GM12873 (cell line): ENCODE measurements at regions not wholly inside any gene's neighbourhood (a gene's known extent, or its start where the extent isn't known, plus 50 kb on each side); places are given as distances from the start of the nearest gene placed in this dataset.

Source experiments
- TF ChIP-seq, protein P1 (sequence below): IDR thresholded peaks from 2 replicates; pipeline ENCODE4 v1.5.1; 2012; ENCODE audit warnings: low read depth, mild to moderate bottlenecking, moderate library complexity, low read length, control low read depth; ENCODE audit not compliant: insufficient read depth; ENCODE audit errors: missing control alignments

DNA sequence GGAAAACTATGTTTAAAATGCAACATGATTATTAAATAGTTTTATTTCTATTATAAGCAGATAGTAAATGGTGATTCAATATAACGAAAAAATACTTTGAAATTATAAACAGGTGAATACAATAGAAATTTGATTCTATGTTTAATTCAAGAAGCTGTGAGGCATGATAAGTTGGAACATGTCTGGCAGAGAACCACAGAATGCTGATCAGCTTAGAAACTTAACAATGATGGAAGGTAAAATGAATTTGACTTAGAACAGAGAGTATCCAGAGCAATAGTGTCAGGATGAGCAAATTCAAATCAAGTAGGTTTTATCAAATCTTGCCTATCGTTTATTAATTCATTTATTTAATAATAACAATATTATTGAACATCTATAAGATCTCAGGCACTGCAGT lies 83.4 kb upstream of the ADGRL4 start:
- TF ChIP-seq, protein P1, sequence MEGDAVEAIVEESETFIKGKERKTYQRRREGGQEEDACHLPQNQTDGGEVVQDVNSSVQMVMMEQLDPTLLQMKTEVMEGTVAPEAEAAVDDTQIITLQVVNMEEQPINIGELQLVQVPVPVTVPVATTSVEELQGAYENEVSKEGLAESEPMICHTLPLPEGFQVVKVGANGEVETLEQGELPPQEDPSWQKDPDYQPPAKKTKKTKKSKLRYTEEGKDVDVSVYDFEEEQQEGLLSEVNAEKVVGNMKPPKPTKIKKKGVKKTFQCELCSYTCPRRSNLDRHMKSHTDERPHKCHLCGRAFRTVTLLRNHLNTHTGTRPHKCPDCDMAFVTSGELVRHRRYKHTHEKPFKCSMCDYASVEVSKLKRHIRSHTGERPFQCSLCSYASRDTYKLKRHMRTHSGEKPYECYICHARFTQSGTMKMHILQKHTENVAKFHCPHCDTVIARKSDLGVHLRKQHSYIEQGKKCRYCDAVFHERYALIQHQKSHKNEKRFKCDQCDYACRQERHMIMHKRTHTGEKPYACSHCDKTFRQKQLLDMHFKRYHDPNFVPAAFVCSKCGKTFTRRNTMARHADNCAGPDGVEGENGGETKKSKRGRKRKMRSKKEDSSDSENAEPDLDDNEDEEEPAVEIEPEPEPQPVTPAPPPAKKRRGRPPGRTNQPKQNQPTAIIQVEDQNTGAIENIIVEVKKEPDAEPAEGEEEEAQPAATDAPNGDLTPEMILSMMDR = no peak

DNA sequence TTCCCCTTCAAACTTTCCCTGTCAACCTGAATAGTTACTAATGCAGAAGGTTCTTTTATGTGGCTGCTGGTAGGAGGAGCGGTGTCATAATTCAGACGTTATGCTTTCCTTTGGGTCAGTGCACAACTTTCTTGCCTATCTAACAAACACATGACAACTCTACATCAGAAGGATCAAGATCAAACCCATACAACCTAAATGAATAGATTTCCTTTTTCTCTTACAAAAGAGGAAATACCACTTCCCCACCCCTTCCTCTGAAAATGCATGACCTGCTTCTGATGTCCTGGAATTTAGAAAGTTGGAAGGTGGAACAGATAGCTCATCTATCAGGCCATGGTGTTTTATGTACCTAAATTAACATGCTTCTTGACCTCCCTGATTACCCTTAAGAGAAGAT lies 75.7 kb upstream of the ADGRL4 start:
- TF ChIP-seq, protein P1 = no peak

DNA sequence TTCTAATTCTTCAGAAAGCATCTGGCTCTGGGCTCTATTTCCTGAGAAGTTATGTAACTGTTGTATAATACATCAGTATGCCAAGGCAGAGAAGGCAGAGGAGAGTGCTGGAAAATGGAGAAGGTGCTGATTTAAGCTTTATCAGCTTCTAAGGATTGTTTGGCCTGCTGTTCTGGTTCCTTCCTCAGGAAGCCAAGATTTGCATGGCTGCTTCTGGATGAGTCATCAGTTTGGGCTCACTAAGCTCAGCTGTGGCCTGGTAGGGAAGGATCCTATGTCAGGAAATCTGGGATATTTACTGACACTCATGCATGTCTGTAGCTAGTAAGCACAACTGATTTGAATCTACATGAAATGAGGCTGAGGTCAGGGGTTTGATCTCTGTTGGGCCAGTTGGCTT lies 73.2 kb upstream of the ADGRL4 start:
- TF ChIP-seq, protein P1 = no peak

DNA sequence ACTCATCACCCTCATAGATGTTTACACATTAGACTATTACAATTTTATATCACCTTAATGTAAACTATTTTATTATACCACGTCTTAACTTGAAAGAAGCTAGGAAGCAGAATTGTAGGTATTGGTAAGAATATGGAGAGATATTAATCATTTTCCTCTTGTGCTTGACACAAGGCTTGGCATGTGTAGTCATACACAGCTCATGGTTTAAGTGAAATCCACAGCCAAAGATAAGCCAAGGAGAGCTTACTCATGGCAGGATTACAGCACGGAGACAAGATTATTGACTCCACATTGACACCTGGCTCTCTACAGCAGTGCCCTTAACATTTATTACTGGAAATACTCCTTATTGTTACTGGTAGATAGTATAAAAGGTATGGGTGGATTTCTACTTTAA lies 68.4 kb upstream of the ADGRL4 start:
- TF ChIP-seq, protein P1 = no peak

DNA sequence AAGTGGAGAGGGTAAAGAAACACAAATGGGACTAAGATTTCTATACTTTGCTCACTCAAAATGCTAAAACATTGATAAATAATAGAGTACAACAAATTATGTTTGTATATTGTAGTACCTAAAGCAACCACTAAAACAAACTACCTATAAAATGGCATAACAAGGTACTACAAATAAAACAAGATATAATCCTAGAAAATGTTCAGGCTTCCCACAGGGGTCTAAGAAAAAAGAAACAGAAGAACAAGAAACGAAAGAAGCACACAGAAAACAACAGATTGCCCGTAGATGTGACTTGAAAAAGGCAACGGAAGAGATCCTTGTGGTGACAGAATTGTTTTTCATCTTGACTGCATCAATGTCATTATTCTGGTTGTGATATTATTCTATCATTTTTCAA lies 63.3 kb upstream of the ADGRL4 start:
- TF ChIP-seq, protein P1 = peak; percentile 13

DNA sequence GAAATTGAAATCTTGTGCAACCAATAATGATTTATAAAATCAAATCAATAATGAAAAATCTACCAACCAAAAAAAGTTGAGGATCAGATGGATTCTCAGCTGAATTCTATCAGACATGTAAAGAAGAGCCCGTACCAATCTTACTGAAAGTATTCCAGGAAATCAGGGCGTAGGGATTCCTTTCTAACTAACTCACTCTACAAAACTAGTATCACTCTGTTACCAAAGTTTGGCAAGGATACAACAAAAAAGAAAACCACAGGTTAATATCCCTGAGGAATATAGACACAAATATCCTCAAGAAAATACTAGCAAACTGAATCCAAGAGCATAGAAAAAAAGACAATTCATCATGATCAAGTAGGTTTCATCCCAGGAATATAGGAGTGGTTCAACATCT lies 52.8 kb upstream of the ADGRL4 start:
- TF ChIP-seq, protein P1 = no peak
